KBM-7 (cell line): ENCODE measurements at regions not wholly inside any gene's neighbourhood (a gene's known extent, or its start where the extent isn't known, plus 50 kb on each side); places are given as distances from the start of the nearest gene placed in this dataset.
A peak's percentile ranks its signal among the peaks of the same experiment; 100 is the strongest.
"Not testable (repeated sequence)": the region's sequence is repeated elsewhere in the genome, so short reads cannot be mapped to it uniquely, and the experiment has no call there.

Experiments
- DNase-seq: peaks from one replicate; pipeline ENCODE4 v3.0.0-alpha.2; 2015
- in situ Hi-C: fragments of 300-500 bp; cut with MboI; formaldehyde crosslinking; loops from 2 replicates; pipeline ENCODE4 v1.14.3; 2020; ENCODE audit warnings: low sequenced_read_pairs, low pct_unique_long_range_greater_than_20kb, mixed read lengths

DNA sequence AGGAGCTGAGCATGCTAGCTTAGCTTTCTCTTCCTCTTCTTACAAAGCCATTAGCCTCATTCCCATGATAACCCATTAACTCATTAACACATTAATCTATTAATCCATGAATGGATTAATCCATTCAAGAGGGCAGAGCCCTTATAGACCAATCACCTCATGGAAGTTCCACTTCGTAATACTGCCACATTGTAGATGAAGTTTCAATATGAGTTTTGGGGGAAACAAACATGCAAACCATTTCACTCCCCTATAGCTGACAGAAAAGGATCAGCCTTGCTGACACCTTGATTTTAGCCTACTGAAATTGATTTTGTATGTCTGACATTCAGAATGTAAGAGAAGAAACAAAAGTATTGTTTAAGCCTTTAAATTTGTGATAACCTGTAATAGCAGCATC lies 251.8 kb upstream of the GALNTL6 start:
- no peak for DNase-seq
- in situ Hi-C loops: no loop called here

- no peak for DNase-seq
- in situ Hi-C loops: no loop called here
Measured at GRCh38 chr4:171553961-171554360, 259.2 kb upstream of the GALNTL6 start.

DNA sequence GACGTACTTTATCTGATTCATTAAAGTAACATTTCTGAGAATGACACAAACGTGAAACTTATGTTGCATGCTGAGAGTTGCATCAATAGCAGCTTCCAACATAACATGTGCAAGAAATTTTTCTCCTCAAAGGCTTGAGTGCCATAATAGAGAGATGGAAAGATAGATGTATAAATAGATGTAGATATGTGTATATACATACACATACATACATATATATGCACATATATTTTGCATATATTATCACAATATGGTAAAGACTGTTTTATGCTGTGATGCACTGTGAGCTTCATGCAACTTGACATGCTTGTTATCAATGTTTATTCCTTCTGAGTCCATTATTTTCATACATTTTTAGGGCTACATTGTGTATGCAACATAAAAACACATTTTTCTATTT lies 270.6 kb upstream of the GALNTL6 start:
- in situ Hi-C loops: no loop called here
- no peak for DNase-seq

- DNase-seq: peak; percentile 14
- in situ Hi-C loops: no loop called here
Measured at GRCh38 chr4:171538601-171539100, 274.6 kb upstream of the GALNTL6 start.

DNA sequence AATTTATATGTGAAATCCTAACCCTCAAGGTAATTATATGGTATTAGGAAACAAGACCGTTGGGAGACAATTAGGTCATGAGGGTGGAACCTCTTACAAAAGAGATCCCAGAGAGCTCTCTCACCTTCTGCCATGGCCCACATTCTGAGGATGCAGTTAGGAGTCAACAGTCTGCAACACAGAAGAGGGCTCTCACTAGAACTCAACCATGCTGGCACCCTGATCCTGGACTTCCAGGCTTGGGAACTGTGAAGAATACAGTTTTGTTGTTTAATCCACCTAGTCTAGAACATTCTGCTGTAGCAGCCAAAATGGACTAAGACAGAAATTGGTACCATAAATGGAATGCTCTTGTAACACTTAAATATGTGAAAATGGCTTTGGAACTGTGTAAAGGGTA lies 278.8 kb upstream of the GALNTL6 start:
- in situ Hi-C loops: no loop called here
- no peak for DNase-seq

GRCh38 chr4:171532968-171533367 lies 280.2 kb upstream of the GALNTL6 start:
- in situ Hi-C loops: no loop called here

GRCh38 chr4:171524903-171525302 lies 288.3 kb upstream of the GALNTL6 start:
- in situ Hi-C loops: no loop called here
- DNase-seq: no peak

More at GRCh38 chr4:171532968-171533367, 280.2 kb upstream of the GALNTL6 start:
- no peak for DNase-seq

DNA sequence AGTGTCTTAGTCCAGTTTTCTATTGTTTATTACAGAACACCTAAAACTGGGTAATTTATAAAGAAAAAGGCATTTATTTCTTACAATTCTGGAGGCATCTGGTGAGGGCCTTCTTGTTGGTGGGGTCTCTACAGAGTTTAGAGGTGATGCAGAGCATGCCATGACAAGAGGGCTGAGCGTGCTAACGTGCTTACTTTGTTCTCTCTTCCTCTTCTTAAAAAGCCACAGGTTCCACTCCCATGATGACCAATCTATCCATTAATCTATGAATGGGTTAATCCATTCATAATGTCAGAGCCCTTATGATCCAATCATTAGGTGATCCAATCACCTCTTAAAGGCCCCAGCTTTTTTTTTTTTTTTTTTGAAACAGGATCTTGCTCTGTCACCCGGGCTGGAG lies 291.5 kb upstream of the GALNTL6 start:
- DNase-seq: no peak
- in situ Hi-C loops: no loop called here

DNA sequence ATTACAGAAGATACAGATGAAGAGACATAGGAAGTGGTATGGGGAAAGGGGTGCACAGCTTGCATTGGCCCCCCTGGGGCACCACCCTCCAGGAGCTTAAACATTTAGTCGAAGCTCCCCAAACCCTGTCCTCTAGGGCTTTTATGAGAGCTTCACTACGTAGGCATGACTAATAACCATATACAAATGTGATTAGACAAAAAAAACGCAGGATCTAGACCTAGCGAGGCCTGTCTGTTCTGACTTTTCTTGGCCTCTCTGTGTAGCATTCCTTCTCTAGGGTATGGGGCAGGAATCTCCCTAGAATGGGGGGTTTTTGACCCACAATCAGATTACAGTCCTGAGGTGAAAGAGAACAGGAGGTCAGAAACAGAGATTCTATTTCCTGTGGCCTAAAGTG lies 293.7 kb upstream of the GALNTL6 start:
- in situ Hi-C loops: no loop called here
- DNase-seq: no peak

- in situ Hi-C loops: no loop called here
- no peak for DNase-seq
Measured at GRCh38 chr4:171517883-171518282, 295.3 kb upstream of the GALNTL6 start.

GRCh38 chr4:171516694-171517093 lies 296.5 kb upstream of the GALNTL6 start:
- DNase-seq: no peak

GRCh38 chr4:171484681-171485080 lies 328.5 kb upstream of the GALNTL6 start:
- DNase-seq: no peak
- in situ Hi-C loops: no loop called here

More at GRCh38 chr4:171516694-171517093, 296.5 kb upstream of the GALNTL6 start:
- in situ Hi-C loops: no loop called here

DNA sequence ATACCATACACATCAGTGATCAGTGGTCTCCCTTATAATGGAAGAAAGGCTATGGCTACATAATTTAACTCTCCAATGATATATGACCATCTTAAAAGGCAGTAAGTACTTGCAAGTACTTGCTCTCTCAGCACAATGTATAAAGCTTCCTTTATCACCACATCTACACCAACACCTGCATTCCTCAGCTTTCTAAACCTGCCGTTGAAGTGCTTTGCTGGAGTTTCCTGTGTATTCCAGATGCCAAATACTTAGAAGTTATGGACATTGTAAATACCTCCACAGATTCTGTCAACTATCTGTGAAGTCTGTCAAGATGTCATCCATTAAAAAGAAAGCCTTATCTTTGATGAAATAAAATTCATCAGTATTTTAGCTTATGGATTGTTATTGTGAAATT lies 335.0 kb upstream of the GALNTL6 start:
- in situ Hi-C loops: no loop called here

GRCh38 chr4:171475111-171475510 lies 338.1 kb upstream of the GALNTL6 start:
- peak; percentile 3 for DNase-seq
- in situ Hi-C loops: not testable (repeated sequence)

More for the DNA sequence above, 335.0 kb upstream of the GALNTL6 start:
- no peak for DNase-seq

- in situ Hi-C loops: no loop called here
- DNase-seq: no peak
Measured at GRCh38 chr4:171473155-171473554, 340.0 kb upstream of the GALNTL6 start.

DNA sequence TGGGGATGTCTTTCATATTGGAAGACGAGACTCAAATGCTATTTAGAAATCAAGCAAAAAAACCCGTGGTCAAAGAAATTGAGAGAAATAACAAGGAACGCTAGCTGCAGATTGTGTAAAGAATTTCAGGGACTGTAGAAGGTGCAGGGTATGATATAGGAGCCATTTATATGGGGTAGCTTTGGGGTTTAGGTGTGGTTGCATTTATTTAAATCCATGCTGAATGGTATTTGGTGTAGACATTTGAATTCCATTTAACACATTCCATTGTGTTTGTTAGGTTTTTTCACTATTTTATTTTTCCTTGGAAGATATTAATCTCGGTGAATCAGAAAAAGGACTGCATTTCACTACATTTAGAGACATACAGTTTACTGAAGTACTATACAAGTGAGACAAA lies 341.0 kb upstream of the GALNTL6 start:
- no peak for DNase-seq
- in situ Hi-C loops: no loop called here

DNA sequence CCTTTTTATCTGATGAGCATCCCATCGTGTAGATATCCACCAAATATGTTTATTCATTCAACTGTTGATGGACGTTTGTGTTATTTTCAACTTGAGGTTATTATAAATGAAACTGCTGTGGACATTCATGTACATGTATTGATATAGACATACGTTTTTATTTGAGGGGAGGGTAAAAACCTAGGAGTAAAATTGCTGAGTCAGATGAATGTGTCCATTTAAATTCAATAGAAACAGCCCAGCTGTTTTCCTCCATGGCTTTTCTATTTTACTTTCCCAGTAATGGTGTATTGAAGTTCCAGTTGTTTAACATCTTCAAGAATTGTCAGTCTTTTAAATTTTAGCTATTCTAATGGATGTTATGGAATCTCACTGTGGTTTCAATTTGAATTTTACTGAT lies 348.7 kb upstream of the GALNTL6 start:
- in situ Hi-C loops: no loop called here

GRCh38 chr4:171461191-171461590 lies 352.0 kb upstream of the GALNTL6 start:
- in situ Hi-C loops: no loop called here
- DNase-seq: no peak

More for the DNA sequence above, 348.7 kb upstream of the GALNTL6 start:
- no peak for DNase-seq

- in situ Hi-C loops: no loop called here
Measured at GRCh38 chr4:171448919-171449481, 364.2 kb upstream of the GALNTL6 start.

DNA sequence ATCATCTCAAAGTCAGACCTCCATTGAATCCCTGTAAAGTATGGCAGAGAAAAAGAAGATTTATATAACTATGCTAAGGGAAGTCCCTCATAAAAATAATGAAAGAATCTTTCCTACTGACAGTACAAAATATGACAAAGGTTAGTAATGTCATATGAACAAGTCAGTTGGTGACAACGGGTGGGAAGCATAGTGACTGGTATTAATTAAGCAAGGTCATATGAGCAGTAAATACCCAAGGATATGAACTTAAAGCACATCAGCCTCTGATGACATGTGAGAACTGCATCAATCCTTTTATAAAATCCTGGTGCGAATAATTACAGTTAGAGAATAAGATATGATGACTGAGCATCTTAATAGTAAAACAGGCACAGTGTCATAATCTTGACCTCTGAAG lies 364.8 kb upstream of the GALNTL6 start:
- in situ Hi-C loops: no loop called here
- no peak for DNase-seq

More at GRCh38 chr4:171448919-171449481, 364.2 kb upstream of the GALNTL6 start:
- DNase-seq: no peak

DNA sequence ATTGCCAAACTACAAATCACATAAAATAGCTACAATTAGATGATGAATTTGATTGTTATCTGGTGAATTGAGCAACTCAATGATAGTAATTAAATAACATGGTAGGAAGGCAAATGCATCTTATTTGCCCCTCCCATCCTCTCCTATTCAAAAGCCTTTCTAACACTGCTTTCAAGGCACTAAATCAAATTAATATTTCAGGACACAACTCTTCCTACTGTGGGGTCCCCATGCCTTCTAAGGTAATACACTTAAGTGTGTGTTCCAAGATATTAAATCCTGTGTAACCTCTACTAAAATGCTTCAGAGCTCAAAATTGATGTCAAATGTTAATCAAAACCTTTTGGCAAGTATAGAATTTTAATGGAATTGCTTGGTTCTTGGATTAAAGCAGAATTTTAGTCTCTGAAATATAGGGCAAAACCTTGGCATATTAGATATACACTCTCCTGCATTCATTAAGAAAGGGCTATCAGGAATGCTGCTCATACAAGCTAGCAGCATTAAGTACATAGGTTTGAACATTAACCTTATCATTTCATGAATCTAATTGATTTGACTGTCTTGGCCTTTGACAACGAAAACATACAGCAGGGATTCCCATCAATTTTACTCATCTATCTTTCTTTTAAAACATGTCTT lies 371.8 kb upstream of the GALNTL6 start:
- in situ Hi-C loops: no loop called here
- DNase-seq: no peak
